Fibroblast of peridontal ligament (primary cell): ENCODE measurements at regions not wholly inside any gene's neighbourhood (a gene's known extent, or its start where the extent isn't known, plus 50 kb on each side); places are given as distances from the start of the nearest gene placed in this dataset.
A peak's percentile ranks its signal among the peaks of the same experiment; 100 is the strongest.

Experiments used
- DNase-seq: peaks from one replicate; pipeline ENCODE4 v3.0.0-alpha.2; 2010; ENCODE audit errors: extremely low read depth

DNA sequence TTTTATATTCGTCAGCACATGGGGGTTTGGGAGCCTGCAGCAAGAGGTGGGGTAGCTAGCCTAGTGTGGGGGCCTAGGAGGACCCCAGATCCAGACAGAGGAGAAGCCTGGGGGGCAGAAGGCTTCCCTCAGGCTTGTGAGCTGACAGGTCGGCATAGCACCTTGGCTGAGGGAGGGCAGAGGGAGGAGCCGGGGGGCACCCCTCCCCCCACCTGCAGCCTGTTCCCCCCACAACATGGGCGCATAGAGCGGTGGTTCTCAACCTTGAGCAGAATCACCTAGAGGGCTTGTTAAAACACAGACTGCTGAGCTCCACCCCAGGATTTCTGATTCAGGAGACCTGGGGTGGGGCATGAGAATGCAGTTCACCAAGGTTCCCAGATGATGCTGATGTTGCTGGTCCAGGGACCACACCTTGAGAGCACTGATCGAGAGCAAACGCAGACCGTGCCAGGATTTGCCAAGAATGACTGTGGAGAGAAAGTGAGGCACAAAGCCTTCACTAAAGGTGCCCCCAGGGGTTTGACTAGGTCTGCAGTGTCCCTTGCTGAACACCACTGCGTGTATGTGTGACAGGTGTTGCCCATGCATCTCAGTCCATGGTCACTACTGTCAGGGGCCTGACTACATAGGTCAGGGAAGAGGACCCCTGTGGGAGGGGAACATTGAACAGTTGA lies 163.3 kb downstream of the MACROH2A1 start:
- DNase-seq: no peak

DNA sequence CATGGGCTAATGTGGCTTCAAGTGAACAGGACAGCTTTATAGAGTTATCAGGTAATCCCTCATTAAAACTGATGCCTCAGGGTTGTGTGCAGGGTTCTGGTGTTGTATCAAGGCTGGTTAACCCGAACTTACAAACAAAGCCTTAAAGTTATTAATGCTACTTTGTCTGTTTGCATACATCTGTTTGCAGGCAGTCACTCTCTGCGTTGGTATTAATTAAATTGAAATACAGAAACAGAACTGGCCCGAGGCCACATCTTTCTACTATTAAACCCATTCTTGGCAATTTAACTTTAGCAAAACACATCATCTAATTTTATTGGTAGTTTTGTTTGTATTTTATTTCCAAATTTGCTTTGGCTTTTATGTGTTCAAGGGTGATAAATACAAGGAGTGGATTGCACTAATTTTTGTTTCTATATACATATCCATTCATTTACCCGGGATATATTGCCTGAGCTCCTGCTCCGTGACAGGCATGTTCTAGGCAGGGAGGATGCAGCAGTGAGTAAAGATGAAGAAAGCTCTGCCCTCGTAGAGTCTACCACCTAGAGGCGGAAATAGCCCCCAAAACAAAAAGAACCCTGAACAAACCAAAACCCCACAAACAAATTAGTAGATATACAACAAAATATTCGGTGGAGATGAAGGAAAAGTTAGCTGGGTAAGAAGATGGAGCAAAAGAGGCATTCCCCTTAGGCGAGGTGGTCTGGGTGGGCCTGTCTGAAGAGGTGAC lies 164.2 kb downstream of the MACROH2A1 start:
- DNase-seq: no peak

DNA sequence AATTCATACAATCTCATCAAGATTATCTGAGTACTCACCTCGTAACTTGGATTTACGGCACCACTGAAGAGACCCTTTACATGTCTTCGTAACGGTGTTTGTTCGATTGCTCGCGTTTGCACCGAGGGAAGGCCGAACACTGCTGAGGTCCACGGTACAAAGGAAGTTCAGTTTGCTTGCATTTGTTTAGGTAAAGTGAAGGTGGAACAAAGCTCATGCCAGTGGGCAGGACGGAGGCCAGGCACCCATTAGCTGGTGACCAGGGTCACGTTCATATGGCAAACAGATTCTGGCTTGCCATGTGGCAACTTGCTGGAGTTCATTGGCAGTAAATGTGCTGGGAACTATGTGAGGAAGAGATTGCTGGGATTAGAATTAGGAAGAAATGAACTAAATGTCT lies 164.8 kb downstream of the MACROH2A1 start:
- no peak for DNase-seq

DNA sequence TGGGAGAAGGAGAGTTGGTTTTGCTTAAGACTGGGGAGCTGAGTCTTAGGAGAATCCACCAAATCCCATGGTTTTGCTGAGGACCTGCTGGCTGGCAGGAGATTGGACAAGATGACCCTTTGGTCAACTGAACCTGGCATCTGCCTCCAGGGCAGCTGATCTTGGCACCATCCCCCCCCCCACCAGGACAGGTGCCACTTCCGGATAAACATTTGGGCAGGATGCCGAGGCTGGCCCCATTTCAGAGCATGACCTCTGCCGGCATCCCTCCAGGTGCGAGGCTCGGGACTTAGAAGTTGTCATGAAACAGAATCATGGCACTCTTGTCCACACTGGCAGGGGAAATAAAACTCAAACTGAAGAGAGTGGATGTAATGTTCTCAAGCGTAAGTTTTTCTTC lies 165.6 kb downstream of the MACROH2A1 start:
- no peak for DNase-seq

DNA sequence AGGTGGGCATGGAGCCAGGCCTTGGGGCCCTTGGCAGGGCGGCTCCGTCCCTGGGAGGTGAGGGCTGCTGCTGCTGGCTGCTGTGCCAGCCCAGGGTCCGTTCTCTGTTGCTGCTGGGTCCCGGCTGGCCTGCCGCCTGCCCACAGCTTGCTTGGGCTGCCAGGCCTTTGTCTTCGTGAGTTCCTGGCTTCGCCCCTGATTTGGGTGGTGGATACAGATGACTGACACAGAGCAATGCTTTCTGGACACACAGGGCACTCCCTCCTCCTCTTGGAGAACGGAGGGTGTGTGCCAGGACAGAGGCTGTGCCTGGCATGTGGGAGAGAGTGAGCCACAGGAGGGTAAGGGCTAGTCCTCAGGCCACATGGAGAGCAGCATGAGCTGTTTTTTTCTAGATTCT lies 166.1 kb downstream of the MACROH2A1 start:
- DNase-seq: no peak

DNA sequence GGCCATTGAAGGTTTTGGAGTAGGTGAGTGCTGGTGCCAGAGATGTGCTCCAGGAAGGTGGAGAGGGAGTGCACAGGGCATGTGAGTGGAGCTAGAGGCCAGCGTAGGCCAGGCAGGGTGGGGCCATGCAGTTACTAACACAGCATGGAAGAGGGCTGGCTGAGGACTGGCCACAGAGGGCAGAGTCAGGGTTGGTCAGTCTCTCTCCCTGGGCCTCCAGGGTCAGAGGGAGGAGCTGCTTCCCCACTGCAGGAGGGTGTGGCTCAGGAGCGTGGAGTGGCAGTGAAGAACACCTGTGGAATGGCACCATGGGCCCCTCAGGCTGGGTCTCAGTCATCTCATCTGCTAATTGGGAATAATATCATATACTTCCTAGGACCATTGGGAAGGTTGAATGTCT lies 167.7 kb downstream of the MACROH2A1 start:
- no peak for DNase-seq

DNA sequence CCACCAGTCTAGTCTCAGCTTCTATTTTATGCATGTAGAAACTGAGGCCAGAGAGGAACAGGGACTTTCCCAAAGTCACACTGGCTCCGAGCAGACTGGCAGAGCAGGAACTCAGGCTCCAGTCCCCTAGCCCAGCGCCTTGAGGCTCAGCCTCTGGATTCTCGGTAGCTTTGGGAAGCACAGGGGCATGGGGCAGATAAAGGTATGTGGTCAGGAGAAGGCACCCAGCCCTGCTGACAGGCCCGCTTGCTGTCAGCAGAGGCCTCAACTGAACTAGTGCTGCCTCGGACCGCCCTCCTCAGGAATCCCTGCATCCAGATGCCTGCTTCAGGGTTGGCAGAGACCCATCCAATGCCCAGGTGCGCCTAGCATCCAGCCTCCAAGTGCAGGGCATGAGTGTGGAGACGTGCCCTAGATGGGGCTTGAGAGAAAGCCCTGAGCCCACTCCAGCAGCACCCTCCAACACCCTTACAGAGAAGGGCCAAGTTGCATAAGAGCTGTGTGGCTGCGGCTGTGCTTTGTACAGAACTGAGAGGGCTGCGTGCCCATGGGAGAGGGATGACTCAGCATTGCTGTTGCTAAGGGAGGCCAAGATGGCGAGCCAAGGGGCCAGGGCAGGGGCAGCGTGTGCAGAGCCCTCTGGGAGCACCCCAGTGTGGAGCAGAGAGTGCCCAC lies 168.6 kb downstream of the MACROH2A1 start:
- DNase-seq: peak; percentile 86

DNA sequence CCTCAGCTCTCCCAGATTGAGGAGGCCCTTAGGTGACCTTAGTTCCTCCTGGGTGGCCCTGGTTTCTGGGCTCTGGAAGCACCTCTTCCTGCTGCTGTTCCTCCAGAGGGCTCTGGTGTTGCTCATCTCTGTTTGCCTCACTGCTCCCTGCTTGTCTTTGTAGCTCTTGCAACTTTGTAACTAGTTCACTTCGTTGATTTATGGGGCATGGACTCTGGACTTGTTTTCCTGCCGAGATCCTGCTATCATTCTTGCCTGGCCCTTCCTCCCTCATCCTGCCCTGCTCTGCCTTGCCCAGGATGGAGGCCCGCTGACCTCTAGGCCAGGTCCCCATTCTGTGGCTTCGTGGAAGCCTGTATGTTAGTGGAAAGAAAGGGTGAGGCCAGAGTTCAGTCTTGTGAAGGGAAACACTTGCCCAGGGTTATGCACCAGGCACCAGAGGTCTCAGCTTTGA lies 169.3 kb downstream of the MACROH2A1 start:
- no peak for DNase-seq

DNA sequence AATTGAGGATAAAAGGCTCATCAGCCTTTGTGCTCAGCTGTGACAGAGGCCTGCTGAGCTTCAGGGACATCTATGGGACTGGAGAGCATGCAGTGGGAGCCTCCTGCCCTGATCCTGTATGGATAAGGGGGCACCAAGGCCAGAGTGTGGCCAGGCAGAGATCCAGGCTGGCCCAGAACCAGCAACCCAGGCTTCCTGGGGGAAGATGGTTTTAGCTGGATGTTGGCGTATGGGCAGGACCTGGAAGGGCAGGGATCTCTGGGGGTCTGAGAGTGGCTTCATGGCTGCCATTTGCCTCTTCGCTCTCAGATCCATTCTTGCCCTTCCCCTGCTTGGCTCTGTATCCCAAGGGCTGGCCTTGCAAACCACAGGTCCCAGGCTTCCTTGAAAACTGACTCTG lies 169.9 kb downstream of the MACROH2A1 start:
- no peak for DNase-seq

DNA sequence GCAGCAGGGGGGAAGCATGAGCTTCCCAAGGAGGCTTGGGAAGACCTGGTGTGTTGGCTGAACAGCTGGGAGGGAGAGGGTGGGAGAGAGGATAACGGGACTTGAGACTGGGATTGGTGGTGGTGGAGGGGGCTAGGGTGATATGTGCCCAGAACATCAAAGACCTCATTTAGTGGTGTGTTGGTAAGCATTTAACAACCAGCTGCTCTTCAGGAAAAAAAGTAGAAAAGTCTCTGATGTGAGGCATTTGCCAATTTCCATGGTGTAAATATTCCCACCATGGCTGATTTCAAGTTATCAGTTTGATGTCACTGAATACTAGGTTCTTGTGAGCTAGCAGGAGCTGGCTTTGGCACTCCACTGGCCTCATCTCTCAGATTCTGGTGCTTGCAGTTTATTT lies 170.8 kb downstream of the MACROH2A1 start:
- DNase-seq: no peak

DNA sequence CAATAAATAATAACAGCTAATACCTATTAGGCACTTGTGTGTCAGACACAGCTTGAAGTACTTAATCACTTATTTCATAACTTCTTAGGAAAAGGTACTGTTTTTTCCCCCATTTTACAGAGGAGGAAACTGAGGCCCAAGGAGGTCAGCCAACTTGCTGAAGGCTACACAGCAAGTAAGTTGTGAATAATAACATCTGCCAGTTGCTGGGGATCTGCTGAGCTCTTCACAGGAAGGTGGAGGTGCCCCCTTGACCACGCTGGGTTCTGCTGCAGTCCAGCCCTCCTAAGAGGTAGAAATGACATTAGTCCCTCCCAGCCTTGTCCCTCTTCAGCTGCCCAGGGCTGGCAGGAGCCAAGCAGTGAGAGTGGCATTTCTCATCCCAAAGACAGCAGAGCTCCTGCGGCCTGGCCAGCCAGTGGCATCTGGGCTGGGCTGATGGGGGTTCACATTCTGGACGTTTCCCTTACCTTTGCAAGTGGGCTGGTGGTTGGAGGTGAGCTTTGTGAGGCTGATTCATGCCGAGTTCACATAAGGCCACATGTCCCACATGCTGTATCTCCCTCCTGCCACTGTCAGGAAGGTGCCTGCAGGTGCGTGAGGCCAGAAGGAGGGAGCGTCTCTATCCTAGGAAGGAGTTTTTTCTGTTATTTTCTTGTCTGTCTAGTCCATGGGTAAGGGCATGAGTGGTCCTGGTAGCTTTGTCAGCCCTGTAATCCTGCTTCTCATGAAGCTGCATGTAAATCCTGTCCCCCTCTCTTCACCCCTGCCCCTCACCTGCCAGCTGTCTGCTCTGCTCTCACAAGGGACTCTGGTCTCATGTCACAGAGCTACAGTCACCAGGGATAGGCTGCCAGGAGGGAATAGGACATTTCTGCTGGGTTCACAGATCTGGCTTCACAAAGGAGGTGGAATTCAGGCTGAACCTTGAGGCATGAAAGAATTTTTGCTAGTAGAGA lies 171.7 kb downstream of the MACROH2A1 start:
- DNase-seq: no peak

DNA sequence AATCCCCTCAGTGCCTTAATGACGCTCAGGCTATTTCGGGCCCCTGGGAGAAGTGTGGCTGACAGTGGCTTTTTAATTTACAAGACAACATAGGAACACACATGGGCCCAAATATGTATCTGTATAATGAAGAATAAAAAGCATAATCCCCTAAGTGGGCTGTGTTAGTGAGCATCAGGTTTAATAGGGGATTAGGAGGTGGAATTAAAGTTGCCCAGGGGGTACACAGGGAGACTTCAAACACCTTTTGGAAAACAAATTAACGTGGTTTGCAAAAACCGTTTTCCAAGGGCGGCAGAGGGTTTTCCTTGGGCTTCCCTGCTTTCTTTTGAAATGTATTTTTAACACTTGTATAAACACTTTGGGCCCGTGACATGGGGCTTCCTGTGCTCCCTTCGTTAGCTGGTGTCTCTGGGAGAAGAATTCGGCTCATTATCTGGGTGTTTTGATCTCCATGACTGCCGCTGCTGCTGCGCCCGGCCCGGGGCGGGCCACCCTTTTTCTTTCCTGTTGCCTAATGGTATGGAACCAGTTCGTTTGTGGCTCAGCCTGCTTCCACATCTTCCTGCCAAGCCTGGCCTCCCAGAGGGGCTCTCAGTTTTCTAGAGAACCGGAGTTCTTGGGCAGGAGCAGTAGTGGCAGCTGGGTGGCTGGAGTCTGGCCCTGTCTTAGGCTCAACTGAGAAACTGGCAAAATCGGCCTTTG lies 173.0 kb downstream of the MACROH2A1 start:
- peak; percentile 58 for DNase-seq

DNA sequence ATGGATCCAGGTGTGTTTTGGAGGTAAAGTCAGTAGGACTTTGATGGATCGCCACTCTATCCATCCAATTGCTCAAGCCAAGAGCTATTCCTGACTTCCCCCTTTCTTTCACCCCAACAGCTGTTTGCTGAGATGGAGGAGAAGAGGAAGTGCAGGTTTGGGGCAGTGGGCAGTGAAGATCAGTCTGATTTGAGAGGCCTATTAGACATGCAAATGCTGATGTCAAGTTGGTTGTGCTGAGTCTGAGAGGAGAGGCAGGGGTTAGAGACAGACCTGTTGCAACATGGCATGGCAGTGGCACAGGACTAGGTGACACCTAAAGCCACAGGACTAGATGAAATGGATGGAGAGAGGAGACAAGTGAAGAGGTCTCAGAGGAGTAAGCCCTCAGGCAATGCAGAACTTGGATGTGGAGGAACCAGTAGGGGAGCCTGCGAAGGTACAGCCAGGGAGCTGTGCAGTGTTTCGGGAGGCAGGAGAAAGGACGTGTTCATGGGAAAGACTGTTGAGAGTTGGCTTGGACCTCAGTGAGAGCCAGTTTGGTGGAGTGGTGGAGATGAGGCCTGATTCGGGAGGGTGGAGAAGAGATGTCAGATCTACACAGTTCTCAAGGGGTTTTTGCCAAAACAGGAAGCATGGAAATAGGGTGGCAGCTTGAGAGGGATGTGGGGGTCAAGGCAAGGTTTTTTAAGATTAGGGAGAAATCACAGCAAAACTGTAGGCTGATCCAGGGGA lies 175.0 kb downstream of the MACROH2A1 start:
- DNase-seq: no peak

DNA sequence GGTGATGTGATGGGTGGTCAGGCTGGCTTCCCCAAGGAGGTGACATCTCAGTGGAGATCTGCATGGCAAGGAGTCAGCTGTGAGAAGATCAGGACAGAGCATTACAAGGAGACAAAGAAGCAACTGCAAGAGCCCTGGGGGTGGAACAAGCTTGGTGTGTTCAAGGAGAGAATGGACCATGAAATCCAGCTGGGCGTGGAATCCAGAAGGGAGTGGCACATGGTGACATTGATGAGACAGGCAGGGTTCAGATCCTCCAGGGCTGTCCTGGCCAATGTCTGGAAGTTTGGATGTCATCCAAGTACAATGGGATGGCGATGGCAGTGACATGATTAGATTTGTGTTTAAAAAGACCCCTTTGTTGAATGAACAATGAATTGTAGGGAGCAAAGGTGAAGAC lies 175.6 kb downstream of the MACROH2A1 start:
- DNase-seq: no peak

DNA sequence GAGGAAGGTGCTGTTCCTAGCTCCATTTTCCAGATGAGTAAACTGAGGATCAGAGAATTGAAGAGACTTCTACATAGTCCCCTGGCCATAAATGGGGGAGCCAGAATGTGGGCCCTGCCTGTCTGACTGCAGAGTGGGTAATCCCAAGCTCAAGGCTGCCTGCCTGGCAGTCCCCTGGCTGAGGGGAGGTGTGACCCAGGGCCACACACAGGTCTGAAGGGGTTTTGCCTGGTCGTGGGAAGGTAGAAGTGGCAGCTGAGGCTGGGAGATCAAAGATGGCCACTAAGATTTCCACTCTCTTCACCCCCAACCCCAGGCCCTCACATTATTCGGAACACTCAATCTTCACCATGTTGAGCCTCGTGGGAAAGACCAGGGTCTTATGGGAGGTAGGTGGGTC lies 176.3 kb downstream of the MACROH2A1 start:
- DNase-seq: no peak

DNA sequence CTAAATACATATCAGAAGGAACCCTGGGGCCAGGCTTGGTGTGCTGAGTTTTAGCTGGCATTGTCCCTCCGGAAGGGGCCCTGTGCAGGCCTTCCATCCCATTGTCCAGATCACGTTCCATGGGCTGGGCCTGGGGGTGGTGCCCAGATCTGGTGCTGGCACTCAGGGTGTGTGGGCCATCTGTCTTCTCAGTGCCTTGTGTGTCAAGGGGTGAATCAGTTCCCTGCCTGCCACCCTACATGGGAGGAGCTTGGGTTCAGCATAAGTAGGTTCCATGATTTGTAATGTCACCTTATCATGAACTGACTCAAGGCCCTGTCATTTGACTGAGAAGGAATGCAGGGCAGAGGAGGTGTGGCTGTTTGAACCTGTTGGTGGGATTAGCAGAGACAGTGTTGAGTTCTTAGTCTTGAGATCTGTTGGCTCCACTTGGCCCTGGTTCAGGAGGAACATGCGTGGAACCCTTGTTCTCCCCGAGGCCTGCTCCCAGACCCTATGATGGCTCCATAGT lies 176.8 kb downstream of the MACROH2A1 start:
- DNase-seq: no peak

DNA sequence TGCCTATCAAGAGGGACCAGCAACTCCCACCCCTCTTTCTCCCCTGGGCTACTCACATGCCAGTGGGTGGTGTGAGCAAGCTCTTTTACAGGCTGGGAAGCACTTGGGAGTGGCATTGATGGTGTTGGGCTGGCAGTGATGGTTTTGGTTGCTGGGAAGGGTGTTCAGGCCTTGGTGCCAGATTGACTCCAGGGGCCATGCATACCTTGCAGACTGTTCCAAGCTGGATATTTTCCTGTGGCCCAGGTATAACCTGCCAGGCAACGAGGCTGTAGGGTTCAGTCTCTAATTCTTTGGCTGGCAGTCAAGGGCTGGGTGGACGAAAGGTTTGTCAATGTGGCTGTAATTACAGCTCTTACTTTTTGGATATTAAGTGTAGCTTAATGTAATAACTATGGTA lies 177.3 kb downstream of the MACROH2A1 start:
- no peak for DNase-seq

DNA sequence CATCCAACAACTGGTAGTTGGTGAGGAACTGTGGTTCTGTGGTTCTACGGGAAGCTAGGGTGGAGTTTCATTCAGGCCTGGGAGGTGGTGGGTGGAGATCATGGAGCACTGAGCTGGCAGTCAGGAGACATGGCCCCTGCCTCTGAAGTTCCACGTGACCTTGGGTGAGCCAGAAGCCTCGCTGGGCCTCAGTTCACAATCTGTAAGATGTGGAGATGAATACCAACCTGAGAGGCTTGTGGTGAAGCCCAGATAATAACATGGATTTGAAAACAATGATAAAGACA lies 177.9 kb downstream of the MACROH2A1 start:
- no peak for DNase-seq

DNA sequence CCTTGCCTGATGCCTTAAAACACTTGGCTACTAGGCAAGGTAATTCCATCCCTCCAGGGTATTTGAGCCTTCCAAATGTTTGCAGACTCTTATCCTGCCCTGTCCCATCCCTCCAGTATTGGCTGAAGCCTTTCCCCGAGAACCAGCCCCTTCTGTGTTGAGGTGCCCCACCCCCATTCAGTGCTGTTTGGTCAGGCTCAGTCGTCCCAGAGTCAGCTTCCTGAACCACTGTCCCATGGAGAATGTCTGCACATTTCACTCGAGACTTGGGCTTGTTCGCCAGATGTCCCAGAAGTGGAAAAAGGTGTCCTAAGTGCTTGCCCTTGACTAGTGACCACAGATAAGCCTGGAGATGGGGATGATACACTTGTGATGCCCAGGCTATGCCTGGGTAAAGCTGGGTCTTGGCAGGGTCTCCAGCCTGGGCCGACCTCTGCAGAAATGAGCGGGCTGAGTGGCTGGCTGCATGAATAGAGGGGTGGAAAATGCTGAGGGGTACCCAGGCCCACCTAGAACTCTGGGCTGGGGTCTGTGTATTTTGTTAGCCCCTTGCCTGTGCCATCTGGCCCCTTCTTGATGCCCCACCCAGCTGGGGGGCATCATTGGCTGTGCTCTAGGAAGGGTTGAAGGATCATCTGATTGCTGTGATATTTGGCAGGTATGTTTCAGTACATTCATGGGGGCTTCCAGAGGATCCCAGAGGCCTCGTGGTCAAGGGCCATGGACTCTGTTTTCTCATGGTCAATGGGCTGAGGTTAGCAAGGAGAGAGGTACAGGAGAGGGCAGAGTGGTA lies 178.4 kb downstream of the MACROH2A1 start:
- no peak for DNase-seq

DNA sequence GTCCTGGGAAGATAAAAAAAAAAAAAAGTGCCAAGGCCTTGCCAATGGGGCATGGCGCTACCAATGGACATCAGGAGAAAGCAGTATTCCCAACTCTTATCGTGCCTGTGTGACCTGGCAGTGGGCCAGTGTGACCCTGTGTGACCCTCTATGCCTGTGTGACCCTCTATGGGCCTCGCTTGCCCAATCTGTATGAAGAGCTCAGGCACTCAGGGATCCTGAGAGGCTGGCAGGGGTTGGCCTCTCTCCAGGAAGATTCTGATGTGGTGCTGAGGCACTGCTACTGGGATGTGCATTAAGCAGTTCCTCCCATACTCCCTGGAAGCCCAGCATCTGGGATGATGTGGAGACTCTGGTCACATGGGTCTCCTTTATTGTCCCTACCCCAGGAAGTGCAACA lies 179.2 kb downstream of the MACROH2A1 start:
- DNase-seq: no peak
